HG03354 (cell line): ENCODE measurements at regions not wholly inside any gene's neighbourhood (a gene's known extent, or its start where the extent isn't known, plus 50 kb on each side); places are given as distances from the start of the nearest gene placed in this dataset.

ENCODE experiments used
- ATAC-seq: cut with Tn5 transposase; IDR thresholded peaks from one replicate; pipeline ENCODE4 v1.9.1; 2021; ENCODE audit warnings: mild to moderate bottlenecking; ENCODE audit not compliant: unreplicated experiment, poor library complexity, severe bottlenecking

GRCh38 chr22:47276450-47276820 lies 514.0 kb downstream of the TBC1D22A start:
- no peak for ATAC-seq

- ATAC-seq = no peak
These were observed 513.4 kb downstream of the TBC1D22A start for GRCh38 chr22:47275605-47276449.

- ATAC-seq = no peak
These were observed 511.7 kb downstream of the TBC1D22A start for GRCh38 chr22:47274196-47274595.

- no peak for ATAC-seq
These were observed 508.1 kb downstream of the TBC1D22A start for GRCh38 chr22:47270463-47271135.

- no peak for ATAC-seq
These were observed 507.2 kb downstream of the TBC1D22A start for GRCh38 chr22:47269516-47270088.

GRCh38 chr22:47267513-47268282 lies 505.2 kb downstream of the TBC1D22A start:
- no peak for ATAC-seq

GRCh38 chr22:47266329-47266728 lies 503.9 kb downstream of the TBC1D22A start:
- no peak for ATAC-seq

GRCh38 chr22:47260551-47260950 lies 498.1 kb downstream of the TBC1D22A start:
- ATAC-seq = no peak

GRCh38 chr22:47259990-47260389 lies 497.5 kb downstream of the TBC1D22A start:
- ATAC-seq = no peak

GRCh38 chr22:47259049-47259448 lies 496.6 kb downstream of the TBC1D22A start:
- no peak for ATAC-seq

GRCh38 chr22:47257976-47258375 lies 495.5 kb downstream of the TBC1D22A start:
- no peak for ATAC-seq

- no peak for ATAC-seq
These were observed 495.1 kb downstream of the TBC1D22A start for GRCh38 chr22:47257566-47257965.

- ATAC-seq = no peak
These were observed 489.5 kb downstream of the TBC1D22A start for GRCh38 chr22:47251911-47252310.

- ATAC-seq = no peak
These were observed 488.7 kb downstream of the TBC1D22A start for GRCh38 chr22:47250995-47251765.

- no peak for ATAC-seq
These were observed 487.0 kb downstream of the TBC1D22A start for GRCh38 chr22:47249370-47249928.

- no peak for ATAC-seq
These were observed 486.5 kb downstream of the TBC1D22A start for GRCh38 chr22:47248925-47249324.

- no peak for ATAC-seq
These were observed 485.3 kb downstream of the TBC1D22A start for GRCh38 chr22:47247579-47248240.

GRCh38 chr22:47245786-47246185 lies 483.3 kb downstream of the TBC1D22A start:
- ATAC-seq = no peak

GRCh38 chr22:47245286-47245685 lies 482.8 kb downstream of the TBC1D22A start:
- no peak for ATAC-seq
